WERI-Rb-1 (cell line): ENCODE measurements at regions not wholly inside any gene's neighbourhood (a gene's known extent, or its start where the extent isn't known, plus 50 kb on each side); places are given as distances from the start of the nearest gene placed in this dataset.

Source experiments
- DNase-seq: peaks from one replicate; pipeline ENCODE4 v3.0.0-alpha.2; 2020
- H3K27ac ChIP-seq: fragments of 250-450 bp; sonication (Bioruptor Pico); 2 replicates; pipeline ENCODE4 v1.5.1; 2020; ENCODE audit warnings: mild to moderate bottlenecking, moderate library complexity
- H3K27me3 ChIP-seq: fragments of 250-450 bp; sonication (Bioruptor Pico); 2 replicates; pipeline ENCODE4 v1.5.1; 2021; ENCODE audit warnings: mild to moderate bottlenecking, low read depth, moderate library complexity; ENCODE audit not compliant: insufficient read depth, severe bottlenecking
- H3K36me3 ChIP-seq: fragments of 250-450 bp; sonication (Bioruptor Pico); 2 replicates; pipeline ENCODE4 v1.5.1; 2020; ENCODE audit warnings: mild to moderate bottlenecking, moderate library complexity
- H3K4me3 ChIP-seq: 2 replicates; pipeline ENCODE4 v1.5.1; 2011; ENCODE audit warnings: low read depth, mild to moderate bottlenecking, control low read depth, low read length
- H3K9me3 ChIP-seq: fragments of 250-450 bp; sonication (Bioruptor Pico); 2 replicates; pipeline ENCODE4 v1.5.1; 2021; ENCODE audit warnings: mild to moderate bottlenecking, moderate library complexity; ENCODE audit not compliant: severe bottlenecking
- TF ChIP-seq, protein P1 (sequence below): IDR thresholded peaks from 2 replicates; pipeline ENCODE4 v1.5.1; 2011; ENCODE audit warnings: low read depth, mild to moderate bottlenecking, control low read depth, inconsistent platforms, low read length

DNA sequence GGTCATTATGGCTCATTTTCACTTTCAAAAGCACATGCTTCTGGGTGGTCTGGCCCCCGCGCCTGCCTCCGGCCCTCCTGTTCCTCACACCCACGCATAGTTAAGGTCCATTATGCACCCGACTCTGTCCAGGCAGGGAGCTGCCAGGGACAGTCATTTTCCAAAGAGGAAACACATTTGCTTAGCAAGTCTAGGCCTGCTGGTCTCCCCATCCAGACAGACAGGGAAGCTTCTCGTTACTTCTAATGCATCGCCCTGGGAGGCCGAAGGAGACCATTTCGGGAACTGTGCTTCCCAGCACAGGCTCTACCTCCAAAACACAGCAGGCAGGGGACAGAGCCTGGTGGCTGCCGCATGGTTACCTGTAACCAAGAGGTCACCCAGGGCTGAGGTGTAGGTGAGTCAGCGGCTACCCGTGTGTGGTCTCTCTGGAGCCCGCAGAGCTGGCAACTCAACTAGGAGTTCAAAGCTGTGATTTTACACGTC is 87.1 kb upstream of the SHANK2 start:
- Histone ChIP-seq H3K27ac (no peak overlapping the region), H3K27me3 (no peaks in the 10 kb centered on the region), H3K36me3 (no peaks in the 10 kb centered on the region), H3K4me3 (no peak overlapping the region), H3K9me3 (no peaks in the 10 kb centered on the region)
- TF ChIP-seq, protein P1, sequence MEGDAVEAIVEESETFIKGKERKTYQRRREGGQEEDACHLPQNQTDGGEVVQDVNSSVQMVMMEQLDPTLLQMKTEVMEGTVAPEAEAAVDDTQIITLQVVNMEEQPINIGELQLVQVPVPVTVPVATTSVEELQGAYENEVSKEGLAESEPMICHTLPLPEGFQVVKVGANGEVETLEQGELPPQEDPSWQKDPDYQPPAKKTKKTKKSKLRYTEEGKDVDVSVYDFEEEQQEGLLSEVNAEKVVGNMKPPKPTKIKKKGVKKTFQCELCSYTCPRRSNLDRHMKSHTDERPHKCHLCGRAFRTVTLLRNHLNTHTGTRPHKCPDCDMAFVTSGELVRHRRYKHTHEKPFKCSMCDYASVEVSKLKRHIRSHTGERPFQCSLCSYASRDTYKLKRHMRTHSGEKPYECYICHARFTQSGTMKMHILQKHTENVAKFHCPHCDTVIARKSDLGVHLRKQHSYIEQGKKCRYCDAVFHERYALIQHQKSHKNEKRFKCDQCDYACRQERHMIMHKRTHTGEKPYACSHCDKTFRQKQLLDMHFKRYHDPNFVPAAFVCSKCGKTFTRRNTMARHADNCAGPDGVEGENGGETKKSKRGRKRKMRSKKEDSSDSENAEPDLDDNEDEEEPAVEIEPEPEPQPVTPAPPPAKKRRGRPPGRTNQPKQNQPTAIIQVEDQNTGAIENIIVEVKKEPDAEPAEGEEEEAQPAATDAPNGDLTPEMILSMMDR = no peak
- no peak for DNase-seq

DNA sequence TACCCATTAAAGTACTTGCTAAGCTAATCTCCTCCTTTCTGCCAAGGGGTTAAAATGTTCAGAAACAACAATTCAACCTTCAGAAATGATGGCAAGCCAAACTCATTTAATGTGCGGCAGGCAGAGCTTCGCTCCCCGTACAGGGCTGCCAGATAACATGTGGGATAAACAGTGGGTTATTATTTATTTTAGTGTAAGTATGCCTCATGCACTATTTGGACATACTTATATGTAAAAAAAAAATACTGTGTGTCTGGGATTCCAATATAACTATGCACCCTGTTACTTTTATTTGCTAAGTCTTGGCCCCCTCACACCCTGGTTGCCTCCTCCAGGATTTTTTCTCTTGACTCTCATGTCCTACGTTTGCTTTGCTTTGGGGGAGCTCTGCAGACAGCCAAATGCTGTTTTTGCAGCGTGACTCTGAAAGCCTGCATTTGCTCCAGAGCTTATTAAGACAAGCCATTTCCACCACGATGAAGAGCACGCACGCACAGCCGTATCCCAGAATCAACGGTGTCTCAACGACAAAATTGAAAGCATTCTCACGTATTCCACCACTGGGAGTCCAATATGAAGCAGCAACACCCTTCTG is 86.5 kb upstream of the SHANK2 start:
- Histone ChIP-seq H3K27me3 (no peaks in the 10 kb centered on the region), H3K9me3 (no peaks in the 10 kb centered on the region), H3K27ac (no peak overlapping the region), H3K36me3 (no peaks in the 10 kb centered on the region), H3K4me3 (no peak overlapping the region)
- no peak for DNase-seq
- TF ChIP-seq, protein P1 = no peak

DNA sequence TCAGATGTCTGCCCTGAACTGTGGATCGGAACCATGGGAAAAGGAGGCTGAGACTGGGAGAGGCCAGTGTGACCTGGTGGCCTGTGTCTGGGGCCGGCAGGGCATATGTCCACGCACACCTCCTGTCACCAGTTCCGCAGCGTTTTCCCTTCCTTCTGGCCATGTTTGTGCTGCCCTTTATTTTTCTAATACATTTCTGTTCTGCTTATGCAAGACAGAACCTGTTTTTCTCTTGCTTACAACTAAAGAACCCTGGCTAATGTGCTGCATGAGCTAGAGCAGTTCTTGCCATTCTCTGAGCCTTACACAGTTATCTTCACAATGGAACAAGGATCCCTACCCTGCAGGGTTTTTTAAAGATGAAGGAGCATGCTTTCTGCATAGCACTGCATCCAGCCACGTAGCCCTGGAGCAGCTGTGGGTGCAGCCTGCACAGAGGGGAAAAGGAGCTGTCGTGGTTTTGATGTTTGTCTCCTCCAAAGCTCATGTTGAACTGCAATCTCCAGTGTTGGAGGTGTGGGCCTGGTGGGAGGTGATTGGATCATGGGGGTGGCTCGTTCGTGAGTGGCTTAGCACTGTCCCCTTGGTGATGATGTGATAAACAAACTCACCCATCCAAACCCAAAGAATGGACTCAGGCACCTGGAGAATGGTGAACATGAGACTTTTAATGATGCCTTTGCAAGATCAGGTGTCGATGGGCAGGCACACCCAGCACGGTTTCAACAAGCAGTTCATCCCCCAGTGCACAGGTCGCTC is 84.8 kb upstream of the SHANK2 start:
- H3K27ac ChIP-seq = no peak overlapping the region
- H3K9me3 ChIP-seq = peaks cover 8% of the 10 kb centered on the region
- H3K27me3 ChIP-seq = no peaks in the 10 kb centered on the region
- TF ChIP-seq, protein P1 = no peak
- no peak for DNase-seq
- H3K36me3 ChIP-seq = no peaks in the 10 kb centered on the region
- no peak overlapping the region for H3K4me3 ChIP-seq

DNA sequence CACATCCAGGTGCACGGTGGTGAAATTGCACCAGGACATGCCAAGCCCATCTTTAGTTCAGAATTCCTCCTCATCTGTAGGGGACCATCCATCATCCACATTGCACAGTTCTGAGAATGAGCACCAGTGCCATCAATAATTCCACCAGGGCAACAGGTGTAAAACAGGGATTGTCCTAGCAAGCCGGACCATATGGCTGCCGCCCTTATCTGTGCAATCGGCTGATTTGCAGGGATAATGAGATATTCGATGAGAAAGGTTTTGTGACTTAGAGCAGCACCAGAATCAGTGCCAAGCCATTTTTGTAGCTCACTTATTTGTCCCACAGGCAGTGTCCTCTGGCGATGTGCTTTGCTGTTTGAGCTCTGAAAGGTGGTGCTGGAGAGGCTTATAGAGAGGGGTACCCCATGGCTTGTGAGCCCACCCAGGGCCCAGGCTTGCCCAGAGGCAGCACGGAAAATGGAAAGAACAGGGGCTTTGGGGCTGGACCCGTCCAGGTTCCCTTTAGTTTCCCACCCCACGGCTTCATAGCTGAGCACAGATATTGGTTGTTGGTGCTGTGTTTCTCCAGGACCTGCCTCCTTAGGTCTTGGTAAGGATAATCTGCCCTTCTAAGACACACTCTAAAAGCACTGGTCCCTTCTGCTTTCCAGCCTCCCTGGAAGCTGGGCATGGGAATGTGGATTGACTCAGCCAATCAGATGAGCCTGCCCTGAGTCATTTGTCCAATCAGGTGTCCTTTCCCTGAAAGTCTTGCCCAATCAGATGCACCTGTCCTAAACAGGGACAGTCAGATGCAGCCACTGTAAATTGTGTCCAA is 84.0 kb upstream of the SHANK2 start:
- Histone ChIP-seq H3K9me3 (peaks cover 8% of the 10 kb centered on the region), H3K36me3 (no peaks in the 10 kb centered on the region), H3K27me3 (no peaks in the 10 kb centered on the region), H3K4me3 (no peak overlapping the region; the same call in none of the 2 replicates), H3K27ac (no peak overlapping the region)
- TF ChIP-seq, protein P1 = no peak
- DNase-seq = peak; percentile 57

DNA sequence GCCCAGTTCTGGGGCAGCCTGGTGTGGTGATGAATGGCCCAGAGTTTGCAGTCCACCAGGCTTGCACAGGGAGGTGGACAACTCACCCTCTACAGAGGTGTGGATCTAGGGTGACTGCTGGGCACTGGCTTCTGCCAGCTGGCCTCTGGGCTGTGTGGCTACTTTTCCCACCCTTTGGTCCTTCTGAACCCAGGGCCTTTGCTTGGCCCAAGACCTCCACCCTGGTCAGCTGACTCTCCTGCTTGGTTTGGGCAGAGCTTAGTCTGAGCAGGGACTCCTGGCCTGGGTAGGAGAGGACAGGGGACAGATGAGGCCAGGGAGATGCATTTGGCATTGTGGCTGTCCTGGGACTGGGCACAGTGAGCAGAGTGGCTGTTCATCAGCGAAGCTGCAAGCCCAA is 83.0 kb upstream of the SHANK2 start:
- Histone ChIP-seq H3K9me3 (peaks cover 8% of the 10 kb centered on the region), H3K27me3 (no peaks in the 10 kb centered on the region), H3K27ac (no peak overlapping the region), H3K36me3 (no peaks in the 10 kb centered on the region), H3K4me3 (no peak overlapping the region)
- DNase-seq = no peak
- TF ChIP-seq, protein P1 = no peak
